GM12865 (cell line): ENCODE measurements at regions not wholly inside any gene's neighbourhood (a gene's known extent, or its start where the extent isn't known, plus 50 kb on each side); places are given as distances from the start of the nearest gene placed in this dataset.

Experiments used
- DNase-seq: peaks from one replicate; pipeline ENCODE4 v3.0.0; 2010; ENCODE audit warnings: low read depth
- H3K4me3 ChIP-seq: 2 replicates; pipeline ENCODE4 v1.5.1; 2011; ENCODE audit warnings: mild to moderate bottlenecking, low read depth, low read length, control low read depth
- CTCF ChIP-seq: IDR thresholded peaks from 2 replicates; pipeline ENCODE4 v1.5.1; 2011; ENCODE audit warnings: low read length, control low read depth, low read depth, inconsistent platforms; ENCODE audit not compliant: insufficient read depth; ENCODE audit errors: missing control alignments

GRCh38 chr19:28726533-28727479 lies 486.1 kb downstream of the UQCRFS1 start:
- no peak overlapping the region for H3K4me3 ChIP-seq
- no peak for TF ChIP-seq CTCF
- DNase-seq, result no peak

- no peak for TF ChIP-seq CTCF
- H3K4me3 ChIP-seq, result no peak overlapping the region
Measured at GRCh38 chr19:28718909-28719308, 494.0 kb downstream of the UQCRFS1 start.

GRCh38 chr19:28715157-28715556 lies 497.8 kb downstream of the UQCRFS1 start:
- DNase-seq, result no peak
- no peak overlapping the region for H3K4me3 ChIP-seq
- TF ChIP-seq CTCF, result no peak

More at GRCh38 chr19:28718909-28719308, 494.0 kb downstream of the UQCRFS1 start:
- DNase-seq, result no peak

GRCh38 chr19:28711411-28711810 lies 501.5 kb downstream of the UQCRFS1 start:
- no peak for TF ChIP-seq CTCF
- H3K4me3 ChIP-seq, result no peak overlapping the region
- no peak for DNase-seq

- TF ChIP-seq CTCF, result peak; percentile 44
- peak; percentile 65 for DNase-seq
- no peak overlapping the region for H3K4me3 ChIP-seq
Measured at GRCh38 chr19:28710278-28710677, 502.7 kb downstream of the UQCRFS1 start.

GRCh38 chr19:28706693-28707092 lies 506.3 kb downstream of the UQCRFS1 start:
- no peak for DNase-seq
- no peak overlapping the region for H3K4me3 ChIP-seq
- TF ChIP-seq CTCF, result no peak

- no peak for DNase-seq
- no peak for TF ChIP-seq CTCF
- no peak overlapping the region for H3K4me3 ChIP-seq
Measured at GRCh38 chr19:28705008-28705407, 507.9 kb downstream of the UQCRFS1 start.
